Vagina (tissue), 2 donors: ENCODE measurements at regions not wholly inside any gene's neighbourhood (a gene's known extent, or its start where the extent isn't known, plus 50 kb on each side); places are given as distances from the start of the nearest gene placed in this dataset.

Experiments used
- DNase-seq, 2 donors: peaks; one replicate each; pipeline ENCODE4 v3.0.0-alpha.2; 2017; ENCODE audit errors: extremely low spot score in 2 of 2
- H3K27ac ChIP-seq: fragments of 200-600 bp; sonication (generic); one replicate; pipeline ENCODE4 v1.5.1; 2019
- H3K27me3 ChIP-seq: fragments of 200-600 bp; sonication (generic); one replicate; pipeline ENCODE4 v1.5.1; 2019
- H3K36me3 ChIP-seq, 2 donors: fragments of 200-600 bp; sonication (generic); one replicate each; pipeline ENCODE4 v1.5.1; 2017 to 2019
- H3K4me1 ChIP-seq: fragments of 200-600 bp; sonication (generic); one replicate; pipeline ENCODE4 v1.5.1; 2019
- H3K4me3 ChIP-seq, 2 donors: fragments of 200-600 bp; sonication (generic); 1 replicate in 1 of 2; 2 replicates in 1 of 2; pipeline ENCODE4 v1.5.1; 2016 to 2019
- H3K9me3 ChIP-seq: fragments of 200-600 bp; sonication (generic); one replicate; pipeline ENCODE4 v1.5.1; 2019
- CTCF ChIP-seq, 3 experiments: fragments of 450-650 bp in 2 of 3; fragments of 200-600 bp in 1 of 3; sonication (generic) in 1 of 3; IDR thresholded peaks; one replicate each; pipeline ENCODE4 v1.5.1; 2017 to 2019; ENCODE audit warnings: antibody characterized with exemption in 3 of 3, mild to moderate bottlenecking in 2 of 3, moderate library complexity in 2 of 3
- POLR2A ChIP-seq, 2 donors: fragments of 450-650 bp; IDR thresholded peaks; one replicate each; pipeline ENCODE4 v1.6.1; 2017; ENCODE audit warnings: antibody characterized with exemption in 2 of 2, mild to moderate bottlenecking in 2 of 2, moderate library complexity in 2 of 2
- POLR2AphosphoS5 ChIP-seq, 2 donors: sonication (generic); formaldehyde crosslinking; IDR thresholded peaks; one replicate each; pipeline ENCODE4 v1.9.0; 2017; ENCODE audit warnings: antibody characterized with exemption in 2 of 2, mild to moderate bottlenecking in 2 of 2, low read depth in 1 of 2; ENCODE audit not compliant: insufficient read depth in 1 of 2
- intact Hi-C: fragments of 100-400 bp; cut with DNase I; formaldehyde crosslinking; loops from one replicate; pipeline ENCODE4 v1.15.1; 2023

DNA sequence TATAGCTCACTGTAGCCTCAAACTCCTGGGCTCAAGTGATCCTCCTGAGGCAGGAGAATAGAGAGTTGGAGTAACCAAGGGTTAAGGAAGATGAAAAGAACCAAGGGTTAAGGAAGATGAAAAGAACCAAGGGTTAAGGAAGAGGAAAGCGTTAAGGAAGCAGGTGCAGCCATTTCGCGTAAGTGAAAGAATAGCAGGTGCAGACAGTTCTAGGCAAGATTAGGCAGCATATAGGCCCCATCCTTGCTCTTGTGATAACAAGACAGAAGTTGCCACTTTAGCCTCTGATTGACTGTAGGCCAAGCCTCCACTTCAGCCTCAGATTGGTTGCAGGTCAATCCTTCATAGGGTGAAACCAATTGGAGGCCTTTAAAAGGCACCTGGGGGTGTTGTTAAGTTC, 677.4 kb downstream of the PDCD6IP start:
- Histone ChIP-seq H3K27me3 (no peaks in the 10 kb centered on the region), H3K27ac (no peak overlapping the region), H3K36me3 (no peaks in the 10 kb centered on the region), H3K4me1 (no peaks in the 10 kb centered on the region), H3K9me3 (no peaks in the 10 kb centered on the region), H3K4me3 (no peak overlapping the region)
- intact Hi-C loops: no loop called here
- no peak for DNase-seq
- TF ChIP-seq POLR2A (IDR thresholded peaks at IDR 0.05) (no peak), CTCF (IDR thresholded peaks at IDR 0.05) (no peak), POLR2AphosphoS5 (IDR thresholded peaks at IDR 0.05; ENCODE audit: insufficient read depth in 1 of 2, low read depth in 1 of 2) (no peak)

DNA sequence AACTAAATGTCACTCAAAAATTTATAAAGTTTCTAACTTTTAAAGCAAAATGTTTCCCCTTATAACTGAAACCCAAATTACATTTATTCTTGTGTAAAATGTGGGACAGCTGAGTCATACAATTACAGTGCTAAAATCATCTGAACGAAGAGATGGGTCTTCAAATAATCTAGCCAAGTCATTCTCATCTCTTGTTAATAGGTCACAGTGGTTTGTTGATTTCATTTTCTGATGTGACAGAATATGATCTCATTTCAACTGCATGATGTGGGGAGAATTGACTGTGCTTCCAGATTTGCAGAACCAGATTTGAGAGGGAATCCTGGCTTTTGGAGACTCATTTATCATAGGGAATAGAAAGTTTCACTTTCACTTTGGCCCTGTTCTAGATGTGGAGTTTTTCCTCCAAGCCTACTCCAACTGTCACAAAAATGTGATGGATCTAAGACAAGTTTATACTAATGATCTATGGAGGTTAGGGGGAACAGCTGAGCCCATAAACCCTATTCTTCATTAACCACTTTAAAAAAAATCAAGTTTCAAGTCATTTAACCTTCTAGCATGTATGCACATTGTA, 685.0 kb downstream of the PDCD6IP start:
- TF ChIP-seq CTCF (IDR thresholded peaks at IDR 0.05) (no peak), POLR2AphosphoS5 (IDR thresholded peaks at IDR 0.05; ENCODE audit: insufficient read depth in 1 of 2, low read depth in 1 of 2) (no peak), POLR2A (IDR thresholded peaks at IDR 0.05) (no peak)
- intact Hi-C loops: no loop called here
- no peaks in the 10 kb centered on the region for H3K4me1 ChIP-seq
- H3K27ac ChIP-seq: no peak overlapping the region
- DNase-seq: no peak
- no peaks in the 10 kb centered on the region for H3K36me3 ChIP-seq
- no peaks in the 10 kb centered on the region for H3K27me3 ChIP-seq
- peak overlapping the region in 1 of 2 donors; percentile 31 for H3K4me3 ChIP-seq
- no peaks in the 10 kb centered on the region for H3K9me3 ChIP-seq

- Histone ChIP-seq H3K36me3 (no peaks in the 10 kb centered on the region), H3K4me3 (no peak overlapping the region), H3K27me3 (no peaks in the 10 kb centered on the region), H3K9me3 (no peaks in the 10 kb centered on the region), H3K27ac (no peak overlapping the region), H3K4me1 (no peaks in the 10 kb centered on the region)
- no peak for DNase-seq
- intact Hi-C loops: no loop called here
- TF ChIP-seq CTCF (IDR thresholded peaks at IDR 0.05): no peak
- no peak for TF ChIP-seq POLR2A (IDR thresholded peaks at IDR 0.05)
- no peak for TF ChIP-seq POLR2AphosphoS5 (IDR thresholded peaks at IDR 0.05; ENCODE audit: insufficient read depth in 1 of 2, low read depth in 1 of 2)
Observed at GRCh38 chr3:34504366-34504765, 705.9 kb downstream of the PDCD6IP start.

DNA sequence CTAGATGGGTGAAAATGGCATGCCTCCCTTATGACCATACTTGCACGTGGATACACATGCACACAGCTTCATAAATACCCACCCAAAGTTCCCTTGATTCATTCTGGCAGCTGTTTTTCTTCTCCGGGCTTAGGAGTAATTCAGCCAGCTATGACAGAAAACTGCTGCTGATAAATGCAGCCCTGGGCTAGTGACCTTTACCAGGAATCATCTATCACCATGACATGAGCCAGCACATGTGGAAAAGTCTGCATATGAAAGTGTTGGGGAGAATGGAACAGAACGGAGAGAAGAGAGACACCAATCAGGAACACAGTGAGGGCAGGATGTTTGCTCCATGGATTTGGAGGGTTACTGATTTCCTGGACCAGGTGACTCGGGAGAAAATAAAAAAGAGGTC, 706.3 kb downstream of the PDCD6IP start:
- Histone ChIP-seq H3K36me3 (no peaks in the 10 kb centered on the region), H3K4me1 (no peaks in the 10 kb centered on the region), H3K27ac (no peak overlapping the region), H3K27me3 (no peaks in the 10 kb centered on the region), H3K9me3 (no peaks in the 10 kb centered on the region), H3K4me3 (no peak overlapping the region)
- DNase-seq: no peak
- intact Hi-C loops: no loop called here
- TF ChIP-seq POLR2AphosphoS5 (IDR thresholded peaks at IDR 0.05; ENCODE audit: insufficient read depth in 1 of 2, low read depth in 1 of 2) (no peak), CTCF (IDR thresholded peaks at IDR 0.05) (no peak), POLR2A (IDR thresholded peaks at IDR 0.05) (no peak)

DNA sequence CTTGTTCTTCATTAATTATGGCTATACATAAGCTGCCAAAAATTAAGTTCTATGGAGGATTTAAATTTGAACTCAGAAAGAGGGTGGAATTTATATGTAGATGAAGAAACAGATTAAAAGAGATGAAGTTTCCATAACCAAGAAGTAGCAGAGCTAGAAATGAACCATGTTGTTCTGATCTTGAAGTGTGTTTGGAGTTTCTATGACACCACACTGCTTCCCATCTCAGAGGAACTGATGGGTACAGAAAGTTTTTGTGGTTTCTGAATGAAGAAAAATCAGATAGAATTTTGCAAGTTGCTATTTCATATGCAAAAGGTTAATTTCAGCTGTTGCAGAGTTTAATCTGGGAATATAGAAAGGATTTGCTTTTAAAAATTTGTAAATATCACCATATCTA, 710.3 kb downstream of the PDCD6IP start:
- H3K4me3 ChIP-seq: no peak overlapping the region
- intact Hi-C loops: no loop called here
- H3K36me3 ChIP-seq: no peaks in the 10 kb centered on the region
- H3K4me1 ChIP-seq: no peaks in the 10 kb centered on the region
- TF ChIP-seq POLR2AphosphoS5 (IDR thresholded peaks at IDR 0.05; ENCODE audit: insufficient read depth in 1 of 2, low read depth in 1 of 2) (no peak), POLR2A (IDR thresholded peaks at IDR 0.05) (no peak), CTCF (IDR thresholded peaks at IDR 0.05) (no peak)
- DNase-seq: no peak
- H3K27me3 ChIP-seq: no peaks in the 10 kb centered on the region
- H3K27ac ChIP-seq: no peak overlapping the region
- no peaks in the 10 kb centered on the region for H3K9me3 ChIP-seq
